T-helper 2 cell treated with Interferon-gamma antibody and Interleukin-4, amounts not matched to agents 5 μg/mL and 100 μg/mL, for 36 hours (primary cell): ENCODE measurements at regions not wholly inside any gene's neighbourhood (a gene's known extent, or its start where the extent isn't known, plus 50 kb on each side); places are given as distances from the start of the nearest gene placed in this dataset.

Experiments used
- DNase-seq: peaks from one replicate; pipeline ENCODE4 v3.0.0; 2021; ENCODE audit warnings: low spot score
- H3K27ac Mint-ChIP-seq: one replicate; pipeline ENCODE4 v1.8.0; 2021; ENCODE audit warnings: mild to moderate bottlenecking, mixed read lengths
- H3K27me3 Mint-ChIP-seq: one replicate; pipeline ENCODE4 v1.8.0; 2021; ENCODE audit warnings: low read depth, mixed read lengths
- H3K36me3 Mint-ChIP-seq: one replicate; pipeline ENCODE4 v1.8.0; 2021; ENCODE audit warnings: low read depth, mixed read lengths
- H3K4me1 Mint-ChIP-seq: one replicate; pipeline ENCODE4 v1.8.0; 2021; ENCODE audit warnings: low read depth, mixed read lengths
- H3K4me3 Mint-ChIP-seq: one replicate; pipeline ENCODE4 v1.8.0; 2022; ENCODE audit warnings: mild to moderate bottlenecking, moderate library complexity, mixed read lengths
- H3K9me3 Mint-ChIP-seq: one replicate; pipeline ENCODE4 v1.8.0; 2021; ENCODE audit warnings: mixed read lengths

DNA sequence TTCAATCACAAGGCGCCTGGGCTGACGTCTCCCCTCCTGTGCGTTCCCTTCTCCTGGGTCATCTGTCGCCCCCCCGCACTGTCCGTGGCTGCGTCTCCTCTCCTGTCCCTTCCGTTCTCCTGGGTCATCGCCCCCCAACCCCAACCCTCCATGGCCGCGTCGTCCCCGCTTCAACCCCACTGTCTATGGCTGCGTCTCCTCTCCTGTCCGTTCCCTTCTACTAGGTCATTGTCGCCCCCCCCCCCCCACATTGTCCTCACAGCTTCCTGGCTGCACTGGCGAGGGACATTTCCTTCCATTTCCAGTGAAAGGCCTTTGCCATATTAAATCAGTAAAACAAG, 118.9 kb downstream of the TMEM18 start:
- Mint-ChIP-seq H3K4me1 (no peaks in the 10 kb centered on the region), H3K9me3 (no peaks in the 10 kb centered on the region), H3K27ac (no peak overlapping the region), H3K36me3 (no peaks in the 10 kb centered on the region), H3K4me3 (no peak overlapping the region), H3K27me3 (peaks cover under 1% of the 10 kb centered on the region)
- DNase-seq: no peak

- no peak overlapping the region for H3K27ac Mint-ChIP-seq
These were observed 119.4 kb downstream of the TMEM18 start for GRCh38 chr2:557635-558301.

DNA sequence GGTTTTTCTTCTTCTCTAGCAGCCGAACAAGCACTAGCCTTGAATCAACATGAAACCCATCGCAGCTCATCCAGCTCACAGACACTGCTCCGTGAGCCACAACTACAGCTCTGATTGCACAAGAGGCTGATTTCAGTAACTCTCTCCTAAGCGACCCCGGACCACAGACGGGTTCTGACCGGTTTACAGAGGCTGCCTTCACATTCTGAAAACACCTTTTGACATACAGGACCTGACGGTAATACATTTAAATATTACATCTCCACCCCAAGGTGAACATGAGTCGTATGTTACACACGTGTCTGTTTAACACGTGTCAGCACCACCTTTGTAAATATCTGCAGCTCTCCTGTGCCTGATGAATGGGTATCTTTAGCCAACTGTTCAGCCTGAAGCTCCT, 120.7 kb downstream of the TMEM18 start:
- peaks cover 2% of the 10 kb centered on the region for H3K27me3 Mint-ChIP-seq
- H3K4me1 Mint-ChIP-seq: no peaks in the 10 kb centered on the region
- H3K27ac Mint-ChIP-seq: no peak overlapping the region
- H3K4me3 Mint-ChIP-seq: no peak overlapping the region
- no peak for DNase-seq
- H3K36me3 Mint-ChIP-seq: no peaks in the 10 kb centered on the region
- no peaks in the 10 kb centered on the region for H3K9me3 Mint-ChIP-seq

More at GRCh38 chr2:557635-558301, 119.4 kb downstream of the TMEM18 start:
- H3K9me3 Mint-ChIP-seq: no peaks in the 10 kb centered on the region
- H3K4me1 Mint-ChIP-seq: no peaks in the 10 kb centered on the region
- no peak for DNase-seq
- H3K27me3 Mint-ChIP-seq: peaks cover 2% of the 10 kb centered on the region
- no peaks in the 10 kb centered on the region for H3K36me3 Mint-ChIP-seq
- no peak overlapping the region for H3K4me3 Mint-ChIP-seq

DNA sequence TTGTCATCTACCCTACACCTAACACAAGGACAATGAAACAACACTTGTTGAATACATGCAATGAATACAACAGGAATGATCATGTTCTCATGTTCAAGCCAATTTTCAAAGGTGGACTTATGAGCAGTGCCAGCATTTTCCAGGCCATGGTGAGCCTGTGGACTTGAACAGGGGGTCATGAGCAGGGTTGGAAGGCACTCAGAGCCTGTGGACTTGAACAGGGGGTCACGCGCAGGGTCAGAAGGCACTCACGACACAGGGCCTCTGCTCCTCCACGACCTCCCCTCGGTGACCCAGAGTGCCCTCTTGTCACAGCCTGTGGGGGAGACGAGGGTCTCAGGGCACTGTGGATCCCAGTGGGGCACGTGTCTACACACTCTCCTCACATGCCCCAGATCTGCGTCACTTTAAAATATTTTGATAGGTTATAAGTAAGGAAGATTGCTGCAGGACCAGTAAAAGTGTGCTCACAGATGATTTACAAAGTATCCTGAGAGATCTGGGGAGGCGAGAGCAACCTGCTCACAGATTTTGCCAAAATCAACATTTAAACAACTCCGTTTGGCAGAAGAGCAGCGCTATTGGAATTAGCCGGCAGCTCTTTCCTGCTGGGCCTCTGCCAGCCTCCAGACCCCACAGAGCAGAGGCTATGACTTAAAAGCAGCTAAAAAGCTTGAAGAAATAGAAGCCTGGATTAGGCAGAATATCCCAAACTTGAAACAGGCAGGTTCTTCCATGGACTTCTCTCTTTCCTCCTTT, 121.9 kb downstream of the TMEM18 start:
- Mint-ChIP-seq H3K27ac (no peak overlapping the region), H3K9me3 (no peaks in the 10 kb centered on the region), H3K4me1 (no peaks in the 10 kb centered on the region), H3K27me3 (peaks cover 2% of the 10 kb centered on the region), H3K36me3 (no peaks in the 10 kb centered on the region), H3K4me3 (no peak overlapping the region)
- no peak for DNase-seq

DNA sequence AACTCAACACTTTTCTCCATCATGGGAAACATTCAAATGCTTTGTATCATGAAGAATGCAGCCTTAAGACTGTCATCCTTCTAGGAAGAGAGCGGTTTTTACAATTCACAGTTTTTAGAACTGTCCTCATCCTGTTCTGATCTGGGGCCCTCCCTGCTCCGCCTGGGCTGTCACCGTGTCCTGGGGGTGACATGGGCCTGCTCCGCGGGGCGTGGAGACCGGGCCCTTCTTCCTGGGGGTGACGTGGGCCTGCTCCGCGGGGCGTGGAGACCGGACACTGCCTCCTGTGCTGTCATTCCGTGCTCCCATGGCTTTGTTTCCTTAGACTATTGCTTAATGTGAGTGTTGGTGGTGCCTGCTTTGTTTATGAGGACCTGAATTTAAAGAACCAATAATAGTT, 122.8 kb downstream of the TMEM18 start:
- DNase-seq: no peak
- H3K27ac Mint-ChIP-seq: no peak overlapping the region

DNA sequence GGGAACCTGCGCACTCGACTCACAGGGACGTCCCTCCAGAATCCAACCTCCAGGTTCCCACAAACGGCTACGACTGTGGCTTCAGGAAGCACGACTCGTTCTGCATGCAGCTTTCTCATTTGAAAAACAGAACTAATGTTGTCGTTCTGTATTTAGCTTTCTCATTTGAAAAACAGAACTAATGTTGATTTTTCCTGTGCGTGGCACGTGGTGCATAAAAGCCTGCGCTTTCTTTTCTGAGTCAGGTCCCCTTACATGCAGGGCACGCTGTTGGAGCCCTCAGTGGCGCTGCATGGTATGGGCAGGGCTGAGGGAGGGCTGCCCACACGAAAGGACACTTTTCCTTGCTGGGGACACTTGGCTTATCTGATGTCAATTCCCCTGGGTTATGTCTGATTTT, 124.3 kb downstream of the TMEM18 start:
- Mint-ChIP-seq H3K27ac (no peak overlapping the region), H3K4me1 (no peaks in the 10 kb centered on the region), H3K4me3 (no peak overlapping the region), H3K27me3 (peaks cover 5% of the 10 kb centered on the region), H3K9me3 (no peaks in the 10 kb centered on the region), H3K36me3 (no peaks in the 10 kb centered on the region)
- no peak for DNase-seq

More for the DNA sequence above, 122.8 kb downstream of the TMEM18 start:
- no peaks in the 10 kb centered on the region for H3K4me1 Mint-ChIP-seq
- H3K9me3 Mint-ChIP-seq: no peaks in the 10 kb centered on the region
- no peak overlapping the region for H3K4me3 Mint-ChIP-seq
- no peaks in the 10 kb centered on the region for H3K36me3 Mint-ChIP-seq
- peaks cover 2% of the 10 kb centered on the region for H3K27me3 Mint-ChIP-seq

GRCh38 chr2:551621-552020, 125.6 kb downstream of the TMEM18 start:
- H3K27me3 Mint-ChIP-seq: peaks cover 7% of the 10 kb centered on the region
- no peak overlapping the region for H3K4me3 Mint-ChIP-seq
- DNase-seq: no peak
- no peaks in the 10 kb centered on the region for H3K9me3 Mint-ChIP-seq
- H3K4me1 Mint-ChIP-seq: no peaks in the 10 kb centered on the region
- H3K36me3 Mint-ChIP-seq: no peaks in the 10 kb centered on the region
- H3K27ac Mint-ChIP-seq: no peak overlapping the region

DNA sequence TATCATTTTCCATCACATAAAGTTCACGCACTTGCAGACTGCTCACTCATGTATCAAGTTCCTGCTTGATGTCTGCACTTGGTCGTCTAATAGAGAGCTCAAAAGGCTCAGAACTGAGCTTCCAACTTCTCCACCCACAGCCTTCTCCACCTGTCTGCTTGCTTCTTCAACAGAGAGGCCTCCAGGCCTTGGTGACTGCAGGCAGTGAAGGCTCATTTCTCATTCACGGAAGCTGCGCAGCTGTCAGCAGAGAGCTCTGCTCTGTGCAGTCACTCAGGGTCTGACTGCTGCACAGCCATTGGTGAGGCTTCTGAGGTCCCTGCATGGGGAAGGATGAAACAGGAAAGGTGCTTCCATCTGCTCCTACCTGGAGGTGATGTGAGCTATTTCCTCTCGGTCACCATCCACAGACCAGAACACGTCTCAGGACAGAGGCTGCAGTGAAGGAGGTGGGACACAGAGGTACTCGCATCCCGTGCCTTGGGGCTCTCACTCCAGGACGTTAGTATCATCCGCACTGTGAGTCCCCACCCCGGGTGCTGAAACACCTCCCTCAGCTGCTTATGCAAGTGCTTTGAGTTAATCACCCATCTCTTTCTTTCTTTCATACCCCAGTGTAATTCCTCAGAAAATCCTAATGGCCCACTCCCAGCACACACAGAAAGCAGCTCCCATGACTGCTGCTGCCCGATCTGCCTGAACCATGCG, 126.2 kb downstream of the TMEM18 start:
- no peak for DNase-seq
- Mint-ChIP-seq H3K4me3 (no peak overlapping the region), H3K9me3 (no peaks in the 10 kb centered on the region), H3K4me1 (no peaks in the 10 kb centered on the region), H3K27me3 (peaks cover 7% of the 10 kb centered on the region), H3K36me3 (no peaks in the 10 kb centered on the region), H3K27ac (no peak overlapping the region)

DNA sequence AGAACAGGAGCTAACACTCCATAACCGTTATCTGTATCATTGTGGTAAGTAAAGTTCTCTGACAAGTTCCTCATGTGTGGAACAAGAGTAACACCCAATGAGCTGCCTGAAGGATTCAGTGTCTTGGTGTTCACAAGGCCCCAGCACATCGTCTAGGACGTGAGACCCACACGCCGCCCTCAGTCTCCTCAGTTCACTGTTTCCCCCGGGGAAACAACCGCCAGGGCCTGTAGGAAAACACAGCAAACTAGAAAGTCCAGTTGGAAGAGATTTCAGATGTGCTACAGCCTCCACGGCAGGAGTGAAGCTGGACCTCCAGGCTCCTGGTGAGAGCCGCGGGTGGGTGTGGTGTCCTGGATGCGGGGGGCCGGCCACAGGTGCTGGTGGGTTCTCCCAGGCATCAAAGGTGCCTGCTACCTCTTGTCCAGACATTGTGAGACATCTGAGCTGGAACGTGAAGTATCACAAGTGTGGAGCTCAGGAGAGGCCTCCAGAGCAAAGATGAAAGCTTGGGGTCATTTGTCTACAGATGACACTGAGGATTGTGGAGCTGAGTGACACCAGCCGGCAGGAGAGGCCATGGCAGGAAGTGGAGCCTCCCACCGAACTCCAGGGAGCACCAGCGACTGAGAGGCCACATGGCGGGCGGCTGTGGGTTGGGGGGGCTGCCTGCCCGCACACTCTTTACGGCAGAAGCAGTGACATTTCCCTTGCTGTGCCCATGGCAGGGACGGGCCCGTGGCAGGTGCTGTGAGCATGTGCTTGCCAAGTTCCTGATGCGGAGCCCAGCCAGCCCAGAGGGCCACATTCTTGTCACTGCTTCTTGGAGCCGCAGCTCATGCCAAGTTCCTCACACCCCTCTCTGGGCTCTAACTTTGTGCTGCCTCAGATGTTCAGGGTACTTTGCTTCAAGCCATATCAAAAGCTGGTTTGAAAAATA, 131.2 kb downstream of the TMEM18 start:
- H3K27ac Mint-ChIP-seq: no peak overlapping the region
- no peaks in the 10 kb centered on the region for H3K9me3 Mint-ChIP-seq
- DNase-seq: no peak
- no peak overlapping the region for H3K4me3 Mint-ChIP-seq
- H3K36me3 Mint-ChIP-seq: no peaks in the 10 kb centered on the region
- H3K4me1 Mint-ChIP-seq: no peaks in the 10 kb centered on the region
- H3K27me3 Mint-ChIP-seq: peaks cover 4% of the 10 kb centered on the region

DNA sequence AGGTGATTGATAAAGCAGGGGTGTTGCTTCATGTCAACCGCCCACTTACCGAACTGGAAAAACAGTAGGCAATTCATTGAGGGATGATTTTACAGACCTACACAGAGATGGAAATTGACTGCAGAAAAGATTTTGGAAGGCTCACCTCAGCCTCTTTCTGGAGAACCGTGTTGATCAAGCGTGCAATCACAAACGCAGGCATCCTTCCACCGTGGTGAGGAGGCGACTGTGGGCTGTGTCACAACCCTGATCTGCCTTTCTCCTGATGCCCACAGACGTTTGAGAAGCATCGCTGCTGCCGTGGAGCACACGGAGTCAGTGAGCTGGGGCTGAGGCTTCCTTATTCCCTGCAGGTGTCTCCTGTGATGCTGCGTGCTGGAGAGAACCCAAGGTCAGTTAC, 132.0 kb downstream of the TMEM18 start:
- Mint-ChIP-seq H3K36me3 (no peaks in the 10 kb centered on the region), H3K9me3 (no peaks in the 10 kb centered on the region), H3K4me1 (no peaks in the 10 kb centered on the region), H3K27me3 (peaks cover 4% of the 10 kb centered on the region), H3K4me3 (no peak overlapping the region), H3K27ac (no peak overlapping the region)
- DNase-seq: no peak

GRCh38 chr2:538646-539045, 138.6 kb downstream of the TMEM18 start:
- Mint-ChIP-seq H3K27me3 (peaks cover 17% of the 10 kb centered on the region), H3K36me3 (no peaks in the 10 kb centered on the region)

GRCh38 chr2:535222-535621, 142.0 kb downstream of the TMEM18 start:
- Mint-ChIP-seq H3K27me3 (peaks cover 23% of the 10 kb centered on the region), H3K36me3 (no peaks in the 10 kb centered on the region), H3K9me3 (peaks cover 9% of the 10 kb centered on the region), H3K4me3 (no peak overlapping the region), H3K27ac (no peak overlapping the region), H3K4me1 (no peaks in the 10 kb centered on the region)
- no peak for DNase-seq

More at GRCh38 chr2:538646-539045, 138.6 kb downstream of the TMEM18 start:
- H3K4me1 Mint-ChIP-seq: no peaks in the 10 kb centered on the region
- no peak overlapping the region for H3K4me3 Mint-ChIP-seq
- H3K9me3 Mint-ChIP-seq: peaks cover 9% of the 10 kb centered on the region
- DNase-seq: no peak
- no peak overlapping the region for H3K27ac Mint-ChIP-seq

DNA sequence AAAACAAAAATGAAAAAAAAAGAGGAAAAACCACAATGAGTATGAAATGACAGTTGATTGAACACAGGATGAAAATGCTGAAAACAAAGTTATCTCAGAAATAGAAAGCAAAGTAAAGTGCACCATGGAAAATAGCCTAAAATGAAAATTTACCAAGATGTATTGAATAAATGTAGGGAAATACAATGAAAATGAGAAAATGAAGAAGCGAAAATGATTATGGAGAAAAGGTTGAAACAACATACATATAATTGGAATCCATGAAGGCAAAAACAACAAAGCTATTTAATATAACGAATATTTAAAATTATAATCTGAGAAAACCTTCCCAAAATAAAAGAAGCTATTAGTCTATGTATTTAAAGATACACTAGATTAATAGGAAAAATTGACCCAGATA, 147.4 kb downstream of the TMEM18 start:
- Mint-ChIP-seq H3K4me1 (no peaks in the 10 kb centered on the region), H3K9me3 (peaks cover under 1% of the 10 kb centered on the region)
- no peak for DNase-seq

More for the DNA sequence above, 147.4 kb downstream of the TMEM18 start:
- H3K36me3 Mint-ChIP-seq: no peaks in the 10 kb centered on the region
- no peak overlapping the region for H3K4me3 Mint-ChIP-seq
- no peak overlapping the region for H3K27ac Mint-ChIP-seq
- peaks cover 6% of the 10 kb centered on the region for H3K27me3 Mint-ChIP-seq
